Epithelial cell of prostate (primary cell): ENCODE measurements at regions not wholly inside any gene's neighbourhood (a gene's known extent, or its start where the extent isn't known, plus 50 kb on each side); places are given as distances from the start of the nearest gene placed in this dataset.

ENCODE experiments used
- DNase-seq: peaks from one replicate; pipeline ENCODE4 v3.0.0-alpha.2; 2011; ENCODE audit warnings: low read depth, low spot score
- H3K27ac ChIP-seq: fragments of 450-650 bp; 2 replicates; pipeline ENCODE4 v1.5.1; 2017; ENCODE audit warnings: mild to moderate bottlenecking

GRCh38 chr2:59674100-59674499, 879.4 kb downstream of the BCL11A start:
- no peak overlapping the region for H3K27ac ChIP-seq
- DNase-seq, result no peak

- no peak for DNase-seq
- H3K27ac ChIP-seq, result no peak overlapping the region
Measured at GRCh38 chr2:59665021-59665420, 888.4 kb downstream of the BCL11A start.

- no peak for DNase-seq
- no peak overlapping the region for H3K27ac ChIP-seq
Measured at GRCh38 chr2:59662127-59662861, 891.2 kb downstream of the BCL11A start.

GRCh38 chr2:59660262-59660661, 893.2 kb downstream of the BCL11A start:
- no peak for DNase-seq
- no peak overlapping the region for H3K27ac ChIP-seq

- H3K27ac ChIP-seq, result no peak overlapping the region
- no peak for DNase-seq
Measured at GRCh38 chr2:59658906-59659635, 894.4 kb downstream of the BCL11A start.

- DNase-seq, result peak; percentile 37
- H3K27ac ChIP-seq, result peak overlapping the region; percentile 41
Measured at GRCh38 chr2:59655809-59656208, 897.6 kb downstream of the BCL11A start.

GRCh38 chr2:59654710-59655109, 898.7 kb downstream of the BCL11A start:
- DNase-seq, result no peak
- peak overlapping the region; percentile 41 for H3K27ac ChIP-seq

GRCh38 chr2:59653164-59653563, 900.3 kb downstream of the BCL11A start:
- no peak overlapping the region for H3K27ac ChIP-seq
- no peak for DNase-seq

- no peak overlapping the region for H3K27ac ChIP-seq
- no peak for DNase-seq
Measured at GRCh38 chr2:59630789-59631188, 922.7 kb downstream of the BCL11A start.

GRCh38 chr2:59627599-59627998, 925.9 kb downstream of the BCL11A start:
- H3K27ac ChIP-seq, result no peak overlapping the region
- DNase-seq, result no peak

GRCh38 chr2:59622599-59623308, 930.7 kb downstream of the BCL11A start:
- no peak for DNase-seq
- no peak overlapping the region for H3K27ac ChIP-seq

GRCh38 chr2:59604123-59604522, 949.3 kb downstream of the BCL11A start:
- no peak overlapping the region for H3K27ac ChIP-seq
- DNase-seq, result no peak

- no peak for DNase-seq
- H3K27ac ChIP-seq, result no peak overlapping the region
Measured at GRCh38 chr2:59594671-59595222, 958.7 kb downstream of the BCL11A start.

GRCh38 chr2:59590798-59591197, 962.7 kb downstream of the BCL11A start:
- no peak overlapping the region for H3K27ac ChIP-seq
- DNase-seq, result no peak

- DNase-seq, result no peak
- no peak overlapping the region for H3K27ac ChIP-seq
Measured at GRCh38 chr2:59589881-59590280, 963.6 kb downstream of the BCL11A start.

GRCh38 chr2:59588286-59588685, 965.2 kb downstream of the BCL11A start:
- H3K27ac ChIP-seq, result no peak overlapping the region
- no peak for DNase-seq

GRCh38 chr2:59586176-59586575, 967.3 kb downstream of the BCL11A start:
- no peak for DNase-seq

GRCh38 chr2:59585655-59586054, 967.8 kb downstream of the BCL11A start:
- no peak for DNase-seq
- H3K27ac ChIP-seq, result no peak overlapping the region

More at GRCh38 chr2:59586176-59586575, 967.3 kb downstream of the BCL11A start:
- no peak overlapping the region for H3K27ac ChIP-seq

GRCh38 chr2:59584958-59585357, 968.5 kb downstream of the BCL11A start:
- DNase-seq, result no peak
- H3K27ac ChIP-seq, result no peak overlapping the region

GRCh38 chr2:59583173-59583765, 970.2 kb downstream of the BCL11A start:
- H3K27ac ChIP-seq, result no peak overlapping the region
- DNase-seq, result no peak
